OCI-LY1 (cell line): ENCODE measurements at regions not wholly inside any gene's neighbourhood (a gene's known extent, or its start where the extent isn't known, plus 50 kb on each side); places are given as distances from the start of the nearest gene placed in this dataset.

Experiments
- EZH2 ChIP-seq: fragments of 200-600 bp; sonication (generic), shearing (Covaris generic); IDR thresholded peaks from 2 replicates; pipeline ENCODE4 v1.8.0; 2017; ENCODE audit warnings: borderline replicate concordance, mixed run types, mild to moderate bottlenecking, antibody characterized with exemption, low read length, moderate library complexity, mixed read lengths
- TF ChIP-seq, protein P1 (sequence below): fragments of 200-600 bp; sonication (generic), shearing (Covaris generic); IDR thresholded peaks from 2 replicates; pipeline ENCODE4 v1.5.1; 2017; ENCODE audit warnings: mild to moderate bottlenecking, antibody characterized with exemption, low read length, moderate library complexity, mixed read lengths

DNA sequence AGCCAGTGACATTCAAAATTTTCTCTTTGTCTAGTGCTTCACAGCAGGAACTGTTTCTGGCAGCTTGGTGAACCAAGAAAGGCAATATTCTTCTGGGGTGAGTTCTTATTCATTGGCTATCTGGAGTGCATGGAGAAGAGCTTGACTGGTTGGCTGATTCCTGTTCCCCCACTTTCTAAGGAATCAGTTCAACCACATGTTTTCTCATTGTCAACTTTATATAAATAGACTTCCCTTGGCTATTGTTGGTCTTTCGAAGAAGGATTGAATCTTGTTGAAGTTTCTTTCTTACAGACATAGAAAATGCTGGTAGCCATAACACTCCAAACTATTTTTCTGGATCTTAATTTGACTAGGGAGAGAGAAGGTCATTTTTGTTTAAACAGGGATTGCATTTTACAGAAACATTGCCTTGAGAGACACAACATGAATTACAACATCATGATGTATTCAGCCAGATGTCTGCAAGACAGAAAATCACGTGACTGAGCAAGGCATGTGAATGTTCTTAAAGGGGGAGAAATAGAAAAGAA lies 85.2 kb downstream of the EDNRB start:
- TF ChIP-seq EZH2, result no peak
- TF ChIP-seq, protein P1, sequence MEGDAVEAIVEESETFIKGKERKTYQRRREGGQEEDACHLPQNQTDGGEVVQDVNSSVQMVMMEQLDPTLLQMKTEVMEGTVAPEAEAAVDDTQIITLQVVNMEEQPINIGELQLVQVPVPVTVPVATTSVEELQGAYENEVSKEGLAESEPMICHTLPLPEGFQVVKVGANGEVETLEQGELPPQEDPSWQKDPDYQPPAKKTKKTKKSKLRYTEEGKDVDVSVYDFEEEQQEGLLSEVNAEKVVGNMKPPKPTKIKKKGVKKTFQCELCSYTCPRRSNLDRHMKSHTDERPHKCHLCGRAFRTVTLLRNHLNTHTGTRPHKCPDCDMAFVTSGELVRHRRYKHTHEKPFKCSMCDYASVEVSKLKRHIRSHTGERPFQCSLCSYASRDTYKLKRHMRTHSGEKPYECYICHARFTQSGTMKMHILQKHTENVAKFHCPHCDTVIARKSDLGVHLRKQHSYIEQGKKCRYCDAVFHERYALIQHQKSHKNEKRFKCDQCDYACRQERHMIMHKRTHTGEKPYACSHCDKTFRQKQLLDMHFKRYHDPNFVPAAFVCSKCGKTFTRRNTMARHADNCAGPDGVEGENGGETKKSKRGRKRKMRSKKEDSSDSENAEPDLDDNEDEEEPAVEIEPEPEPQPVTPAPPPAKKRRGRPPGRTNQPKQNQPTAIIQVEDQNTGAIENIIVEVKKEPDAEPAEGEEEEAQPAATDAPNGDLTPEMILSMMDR, result no peak
